ENCODE measurements at regions not wholly inside any gene's neighbourhood (a gene's known extent, or its start where the extent isn't known, plus 50 kb on each side); places are given as distances from the start of the nearest gene placed in this dataset.

- TF ChIP-seq CTCF (IDR thresholded peaks at IDR 0.05; ENCODE audit: borderline replicate concordance, control extremely low read depth, extremely low read depth, insufficient read depth, missing control alignments), result no peak
- DNase-seq (ENCODE audit: low spot score), result no peak
- in situ Hi-C loops (cut with MboI; ENCODE audit: low sequenced_read_pairs, unreplicated experiment), result no loop called here
Measured at GRCh38 chr20:53752971-53753879, 159.6 kb upstream of the ZNF217 start.

GRCh38 chr20:53752583-53752970 is 158.9 kb upstream of the ZNF217 start:
- in situ Hi-C loops (cut with MboI; ENCODE audit: low sequenced_read_pairs, unreplicated experiment), result no loop called here
- no peak for TF ChIP-seq CTCF (IDR thresholded peaks at IDR 0.05; ENCODE audit: borderline replicate concordance, control extremely low read depth, extremely low read depth, insufficient read depth, missing control alignments)
- no peak for DNase-seq (ENCODE audit: low spot score)

GRCh38 chr20:53751620-53752318 is 158.1 kb upstream of the ZNF217 start:
- in situ Hi-C loops (cut with MboI; ENCODE audit: low sequenced_read_pairs, unreplicated experiment), result no loop called here
- no peak for DNase-seq (ENCODE audit: low spot score)
- TF ChIP-seq CTCF (IDR thresholded peaks at IDR 0.05; ENCODE audit: borderline replicate concordance, control extremely low read depth, extremely low read depth, insufficient read depth, missing control alignments), result no peak

GRCh38 chr20:53750827-53751619 is 157.4 kb upstream of the ZNF217 start:
- in situ Hi-C loops (cut with MboI; ENCODE audit: low sequenced_read_pairs, unreplicated experiment), result no loop called here
- DNase-seq (ENCODE audit: low spot score), result no peak
- TF ChIP-seq CTCF (IDR thresholded peaks at IDR 0.05; ENCODE audit: borderline replicate concordance, control extremely low read depth, extremely low read depth, insufficient read depth, missing control alignments), result no peak

GRCh38 chr20:53749499-53749898 is 155.9 kb upstream of the ZNF217 start:
- in situ Hi-C loops (cut with MboI; ENCODE audit: low sequenced_read_pairs, unreplicated experiment), result loop anchor here (10.0 kb wide), 1 partner anchor 165 kb away; no protein-coding TSS in a partner anchor
- no peak for DNase-seq (ENCODE audit: low spot score)
- TF ChIP-seq CTCF (IDR thresholded peaks at IDR 0.05; ENCODE audit: borderline replicate concordance, control extremely low read depth, extremely low read depth, insufficient read depth, missing control alignments), result no peak

GRCh38 chr20:53748821-53749421 is 155.3 kb upstream of the ZNF217 start:
- no peak for TF ChIP-seq CTCF (IDR thresholded peaks at IDR 0.05; ENCODE audit: borderline replicate concordance, control extremely low read depth, extremely low read depth, insufficient read depth, missing control alignments)
- in situ Hi-C loops (cut with MboI; ENCODE audit: low sequenced_read_pairs, unreplicated experiment), result loop anchor here (10.0 kb wide), 1 partner anchor 164 kb away; no protein-coding TSS in a partner anchor
- DNase-seq (ENCODE audit: low spot score), result no peak
